Astrocyte (in vitro differentiated cells and primary cell): ENCODE measurements at regions not wholly inside any gene's neighbourhood (a gene's known extent, or its start where the extent isn't known, plus 50 kb on each side); places are given as distances from the start of the nearest gene placed in this dataset.

Experiments used
- EZH2 ChIP-seq: IDR thresholded peaks from 2 replicates; pipeline ENCODE4 v1.6.1; 2012; ENCODE audit warnings: mild to moderate bottlenecking, low read length, inconsistent platforms; ENCODE audit not compliant: insufficient read depth
- TF ChIP-seq, protein P1 (sequence below): IDR thresholded peaks from 2 replicates; pipeline ENCODE4 v1.5.1; 2011; ENCODE audit warnings: low read depth, mild to moderate bottlenecking, inconsistent platforms, low read length, moderate library complexity; ENCODE audit not compliant: insufficient read depth

DNA sequence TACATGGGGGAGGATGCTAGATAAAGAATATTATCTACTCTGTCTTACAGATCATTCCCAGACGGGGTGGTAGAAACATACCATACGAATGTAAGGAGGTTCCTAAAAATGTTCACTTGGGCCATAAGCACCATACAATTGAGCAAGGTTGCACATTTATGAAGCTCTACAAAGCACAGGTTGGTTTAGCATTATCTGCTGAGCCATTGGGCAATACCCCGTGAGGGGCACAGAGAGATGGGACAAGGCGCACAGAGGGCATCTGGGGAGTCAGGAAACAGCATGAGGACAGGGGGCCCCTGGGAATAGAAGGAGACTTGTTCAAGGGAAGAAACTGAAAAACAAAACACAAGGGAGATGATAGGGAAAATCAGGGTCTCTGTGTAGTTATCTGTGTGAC, 305.3 kb downstream of the TRIML1 start:
- TF ChIP-seq, protein P1, sequence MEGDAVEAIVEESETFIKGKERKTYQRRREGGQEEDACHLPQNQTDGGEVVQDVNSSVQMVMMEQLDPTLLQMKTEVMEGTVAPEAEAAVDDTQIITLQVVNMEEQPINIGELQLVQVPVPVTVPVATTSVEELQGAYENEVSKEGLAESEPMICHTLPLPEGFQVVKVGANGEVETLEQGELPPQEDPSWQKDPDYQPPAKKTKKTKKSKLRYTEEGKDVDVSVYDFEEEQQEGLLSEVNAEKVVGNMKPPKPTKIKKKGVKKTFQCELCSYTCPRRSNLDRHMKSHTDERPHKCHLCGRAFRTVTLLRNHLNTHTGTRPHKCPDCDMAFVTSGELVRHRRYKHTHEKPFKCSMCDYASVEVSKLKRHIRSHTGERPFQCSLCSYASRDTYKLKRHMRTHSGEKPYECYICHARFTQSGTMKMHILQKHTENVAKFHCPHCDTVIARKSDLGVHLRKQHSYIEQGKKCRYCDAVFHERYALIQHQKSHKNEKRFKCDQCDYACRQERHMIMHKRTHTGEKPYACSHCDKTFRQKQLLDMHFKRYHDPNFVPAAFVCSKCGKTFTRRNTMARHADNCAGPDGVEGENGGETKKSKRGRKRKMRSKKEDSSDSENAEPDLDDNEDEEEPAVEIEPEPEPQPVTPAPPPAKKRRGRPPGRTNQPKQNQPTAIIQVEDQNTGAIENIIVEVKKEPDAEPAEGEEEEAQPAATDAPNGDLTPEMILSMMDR = no peak
- no peak for TF ChIP-seq EZH2
